ENCODE measurements at regions not wholly inside any gene's neighbourhood (a gene's known extent, or its start where the extent isn't known, plus 50 kb on each side); places are given as distances from the start of the nearest gene placed in this dataset.
A peak's percentile ranks its signal among the peaks of the same experiment; 100 is the strongest.

- DNase-seq (ENCODE audit: low read depth, low spot score), result no peak
- H3K4me3 ChIP-seq (ENCODE audit: low read depth, low read length), result no peak overlapping the region
- in situ Hi-C loops (cut with HindIII; ENCODE audit: low sequenced_read_pairs), result no loop called here
- no peak for TF ChIP-seq CTCF (IDR thresholded peaks at IDR 0.05; ENCODE audit: low read depth, low read length)
Measured at GRCh38 chr11:39434466-39434865, 2025.0 kb downstream of the LRRC4C start.

- no peak for TF ChIP-seq CTCF (IDR thresholded peaks at IDR 0.05; ENCODE audit: low read depth, low read length)
- DNase-seq (ENCODE audit: low read depth, low spot score), result no peak
- no peak overlapping the region for H3K4me3 ChIP-seq (ENCODE audit: low read depth, low read length)
- in situ Hi-C loops (cut with HindIII; ENCODE audit: low sequenced_read_pairs), result no loop called here
Measured at GRCh38 chr11:39432929-39433328, 2026.5 kb downstream of the LRRC4C start.

- no peak for TF ChIP-seq CTCF (IDR thresholded peaks at IDR 0.05; ENCODE audit: low read depth, low read length)
- no peak for DNase-seq (ENCODE audit: low read depth, low spot score)
- H3K4me3 ChIP-seq (ENCODE audit: low read depth, low read length), result no peak overlapping the region
- in situ Hi-C loops (cut with HindIII; ENCODE audit: low sequenced_read_pairs), result no loop called here
Measured at GRCh38 chr11:39425226-39425625, 2034.2 kb downstream of the LRRC4C start.

- no peak overlapping the region for H3K4me3 ChIP-seq (ENCODE audit: low read depth, low read length)
- TF ChIP-seq CTCF (IDR thresholded peaks at IDR 0.05; ENCODE audit: low read depth, low read length), result no peak
- in situ Hi-C loops (cut with HindIII; ENCODE audit: low sequenced_read_pairs), result no loop called here
Measured at GRCh38 chr11:39412117-39412516, 2047.3 kb downstream of the LRRC4C start.

GRCh38 chr11:39385911-39386310 is 2073.5 kb downstream of the LRRC4C start:
- no peak for TF ChIP-seq CTCF (IDR thresholded peaks at IDR 0.05; ENCODE audit: low read depth, low read length)
- H3K4me3 ChIP-seq (ENCODE audit: low read depth, low read length), result no peak overlapping the region
- no peak for DNase-seq (ENCODE audit: low read depth, low spot score)
- in situ Hi-C loops (cut with HindIII; ENCODE audit: low sequenced_read_pairs), result no loop called here

More at GRCh38 chr11:39412117-39412516, 2047.3 kb downstream of the LRRC4C start:
- DNase-seq (ENCODE audit: low read depth, low spot score), result no peak

GRCh38 chr11:39374963-39375698 is 2084.3 kb downstream of the LRRC4C start:
- DNase-seq (ENCODE audit: low read depth, low spot score), result peak; percentile 15
- H3K4me3 ChIP-seq (ENCODE audit: low read depth, low read length), result no peak overlapping the region
- TF ChIP-seq CTCF (IDR thresholded peaks at IDR 0.05; ENCODE audit: low read depth, low read length), result peak; percentile 44
- in situ Hi-C loops (cut with HindIII; ENCODE audit: low sequenced_read_pairs), result no loop called here
